ENCODE measurements at regions not wholly inside any gene's neighbourhood (a gene's known extent, or its start where the extent isn't known, plus 50 kb on each side); places are given as distances from the start of the nearest gene placed in this dataset.

GRCh38 chr18:45376193-45376592 lies 239.1 kb upstream of the SLC14A2 start:
- DNase-seq (ENCODE audit: low read depth) = no peak
- no peak overlapping the region for H3K4me3 ChIP-seq (ENCODE audit: low read depth, low read length)
- TF ChIP-seq MYC (IDR thresholded peaks at IDR 0.05; ENCODE audit: low read depth, low read length) (no peak), POLR2A (IDR thresholded peaks at IDR 0.05; ENCODE audit: extremely low read depth, insufficient read length) (no peak), CTCF (IDR thresholded peaks at IDR 0.05; ENCODE audit: low read depth, low read length) (no peak), MAX (IDR thresholded peaks at IDR 0.05; ENCODE audit: low read depth, low read length) (no peak)

- DNase-seq (ENCODE audit: low read depth) = no peak
- no peak overlapping the region for H3K4me3 ChIP-seq (ENCODE audit: low read depth, low read length)
Measured at GRCh38 chr18:45378308-45378707, 237.0 kb upstream of the SLC14A2 start.

GRCh38 chr18:45378933-45379332 lies 236.3 kb upstream of the SLC14A2 start:
- no peak overlapping the region for H3K4me3 ChIP-seq (ENCODE audit: low read depth, low read length)
- TF ChIP-seq MAX (IDR thresholded peaks at IDR 0.05; ENCODE audit: low read depth, low read length) = no peak
- no peak for TF ChIP-seq CTCF (IDR thresholded peaks at IDR 0.05; ENCODE audit: low read depth, low read length)
- no peak for TF ChIP-seq MYC (IDR thresholded peaks at IDR 0.05; ENCODE audit: low read depth, low read length)
- TF ChIP-seq POLR2A (IDR thresholded peaks at IDR 0.05; ENCODE audit: extremely low read depth, insufficient read length) = no peak
- DNase-seq (ENCODE audit: low read depth) = no peak

More at GRCh38 chr18:45378308-45378707, 237.0 kb upstream of the SLC14A2 start:
- TF ChIP-seq POLR2A (IDR thresholded peaks at IDR 0.05; ENCODE audit: extremely low read depth, insufficient read length) (no peak), CTCF (IDR thresholded peaks at IDR 0.05; ENCODE audit: low read depth, low read length) (no peak), MYC (IDR thresholded peaks at IDR 0.05; ENCODE audit: low read depth, low read length) (no peak), MAX (IDR thresholded peaks at IDR 0.05; ENCODE audit: low read depth, low read length) (no peak)

GRCh38 chr18:45379903-45380302 lies 235.4 kb upstream of the SLC14A2 start:
- H3K4me3 ChIP-seq (ENCODE audit: low read depth, low read length) = no peak overlapping the region
- TF ChIP-seq CTCF (IDR thresholded peaks at IDR 0.05; ENCODE audit: low read depth, low read length) (no peak), MAX (IDR thresholded peaks at IDR 0.05; ENCODE audit: low read depth, low read length) (no peak), POLR2A (IDR thresholded peaks at IDR 0.05; ENCODE audit: extremely low read depth, insufficient read length) (no peak), MYC (IDR thresholded peaks at IDR 0.05; ENCODE audit: low read depth, low read length) (no peak)
- DNase-seq (ENCODE audit: low read depth) = no peak

- TF ChIP-seq MYC (IDR thresholded peaks at IDR 0.05; ENCODE audit: low read depth, low read length) (no peak), POLR2A (IDR thresholded peaks at IDR 0.05; ENCODE audit: extremely low read depth, insufficient read length) (no peak), MAX (IDR thresholded peaks at IDR 0.05; ENCODE audit: low read depth, low read length) (no peak), CTCF (IDR thresholded peaks at IDR 0.05; ENCODE audit: low read depth, low read length) (no peak)
- no peak for DNase-seq (ENCODE audit: low read depth)
- no peak overlapping the region for H3K4me3 ChIP-seq (ENCODE audit: low read depth, low read length)
Measured at GRCh38 chr18:45381282-45381681, 234.0 kb upstream of the SLC14A2 start.

- DNase-seq (ENCODE audit: low read depth) = no peak
Measured at GRCh38 chr18:45383228-45383627, 232.0 kb upstream of the SLC14A2 start.

More at GRCh38 chr18:45383228-45383627, 232.0 kb upstream of the SLC14A2 start:
- no peak for TF ChIP-seq CTCF (IDR thresholded peaks at IDR 0.05; ENCODE audit: low read depth, low read length)
- TF ChIP-seq POLR2A (IDR thresholded peaks at IDR 0.05; ENCODE audit: extremely low read depth, insufficient read length) = no peak
- TF ChIP-seq MAX (IDR thresholded peaks at IDR 0.05; ENCODE audit: low read depth, low read length) = no peak
- TF ChIP-seq MYC (IDR thresholded peaks at IDR 0.05; ENCODE audit: low read depth, low read length) = no peak
- no peak overlapping the region for H3K4me3 ChIP-seq (ENCODE audit: low read depth, low read length)
